ENCODE measurements at regions not wholly inside any gene's neighbourhood (a gene's known extent, or its start where the extent isn't known, plus 50 kb on each side); places are given as distances from the start of the nearest gene placed in this dataset.

- TF ChIP-seq ZBED4 (CRISPR knock-in tag; IDR thresholded peaks at IDR 0.05; ENCODE audit: borderline replicate concordance) (no peak), ZKSCAN1 (IDR thresholded peaks at IDR 0.05; ENCODE audit: low read length) (no peak), BHLHE40 (IDR thresholded peaks at IDR 0.05; ENCODE audit: low read length) (no peak), ZNF549 (CRISPR knock-in tag; IDR thresholded peaks at IDR 0.05) (no peak), ZNF207 (IDR thresholded peaks at IDR 0.05; ENCODE audit: borderline replicate concordance) (no peak), EZH2 (conservative IDR thresholded peaks at IDR 0.05; ENCODE audit: low read depth, low read length) (no peak), ZNF350 (CRISPR knock-in tag; IDR thresholded peaks at IDR 0.05; ENCODE audit: borderline replicate concordance, low read depth) (no peak), CTCF (CRISPR knock-in tag; IDR thresholded peaks at IDR 0.05) (no peak), ZNF768 (CRISPR knock-in tag; IDR thresholded peaks at IDR 0.05) (no peak), TP53 (CRISPR knock-in tag; conservative IDR thresholded peaks at IDR 0.05) (no peak), MED1 (CRISPR knock-in tag; IDR thresholded peaks at IDR 0.05) (no peak), YY1 (IDR thresholded peaks at IDR 0.05; ENCODE audit: insufficient read depth, insufficient replicate concordance, low read depth, low read length) (no peak)
- TF ChIP-seq, protein P1, sequence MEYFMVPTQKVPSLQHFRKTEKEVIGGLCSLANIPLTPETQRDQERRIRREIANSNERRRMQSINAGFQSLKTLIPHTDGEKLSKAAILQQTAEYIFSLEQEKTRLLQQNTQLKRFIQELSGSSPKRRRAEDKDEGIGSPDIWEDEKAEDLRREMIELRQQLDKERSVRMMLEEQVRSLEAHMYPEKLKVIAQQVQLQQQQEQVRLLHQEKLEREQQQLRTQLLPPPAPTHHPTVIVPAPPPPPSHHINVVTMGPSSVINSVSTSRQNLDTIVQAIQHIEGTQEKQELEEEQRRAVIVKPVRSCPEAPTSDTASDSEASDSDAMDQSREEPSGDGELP (IDR thresholded peaks at IDR 0.05; ENCODE audit: borderline replicate concordance, low read depth): no peak
Observed at GRCh38 chr17:33910200-33910857, 344.8 kb upstream of the CCL2 start.

All from HepG2 (cell line).